HL-60 (cell line): ENCODE measurements at regions not wholly inside any gene's neighbourhood (a gene's known extent, or its start where the extent isn't known, plus 50 kb on each side); places are given as distances from the start of the nearest gene placed in this dataset.

ENCODE experiments used
- CTCF ChIP-seq: IDR thresholded peaks from one replicate; pipeline ENCODE4 v1.5.1; 2011; ENCODE audit warnings: low read length, control low read depth, inconsistent platforms; ENCODE audit not compliant: insufficient read depth
- SPI1 ChIP-seq: IDR thresholded peaks from 2 replicates; pipeline ENCODE4 v1.6.1; 2012; ENCODE audit warnings: low read depth, mild to moderate bottlenecking, borderline replicate concordance

GRCh38 chr2:220568296-220568695 lies 940.9 kb downstream of the SLC4A3 start:
- TF ChIP-seq CTCF (no peak), SPI1 (no peak)
